ENCODE measurements at regions not wholly inside any gene's neighbourhood (a gene's known extent, or its start where the extent isn't known, plus 50 kb on each side); places are given as distances from the start of the nearest gene placed in this dataset.

GRCh38 chr17:63138713-63139112 is 172.7 kb downstream of the TANC2 start (continued):
- TF ChIP-seq, protein P1, sequence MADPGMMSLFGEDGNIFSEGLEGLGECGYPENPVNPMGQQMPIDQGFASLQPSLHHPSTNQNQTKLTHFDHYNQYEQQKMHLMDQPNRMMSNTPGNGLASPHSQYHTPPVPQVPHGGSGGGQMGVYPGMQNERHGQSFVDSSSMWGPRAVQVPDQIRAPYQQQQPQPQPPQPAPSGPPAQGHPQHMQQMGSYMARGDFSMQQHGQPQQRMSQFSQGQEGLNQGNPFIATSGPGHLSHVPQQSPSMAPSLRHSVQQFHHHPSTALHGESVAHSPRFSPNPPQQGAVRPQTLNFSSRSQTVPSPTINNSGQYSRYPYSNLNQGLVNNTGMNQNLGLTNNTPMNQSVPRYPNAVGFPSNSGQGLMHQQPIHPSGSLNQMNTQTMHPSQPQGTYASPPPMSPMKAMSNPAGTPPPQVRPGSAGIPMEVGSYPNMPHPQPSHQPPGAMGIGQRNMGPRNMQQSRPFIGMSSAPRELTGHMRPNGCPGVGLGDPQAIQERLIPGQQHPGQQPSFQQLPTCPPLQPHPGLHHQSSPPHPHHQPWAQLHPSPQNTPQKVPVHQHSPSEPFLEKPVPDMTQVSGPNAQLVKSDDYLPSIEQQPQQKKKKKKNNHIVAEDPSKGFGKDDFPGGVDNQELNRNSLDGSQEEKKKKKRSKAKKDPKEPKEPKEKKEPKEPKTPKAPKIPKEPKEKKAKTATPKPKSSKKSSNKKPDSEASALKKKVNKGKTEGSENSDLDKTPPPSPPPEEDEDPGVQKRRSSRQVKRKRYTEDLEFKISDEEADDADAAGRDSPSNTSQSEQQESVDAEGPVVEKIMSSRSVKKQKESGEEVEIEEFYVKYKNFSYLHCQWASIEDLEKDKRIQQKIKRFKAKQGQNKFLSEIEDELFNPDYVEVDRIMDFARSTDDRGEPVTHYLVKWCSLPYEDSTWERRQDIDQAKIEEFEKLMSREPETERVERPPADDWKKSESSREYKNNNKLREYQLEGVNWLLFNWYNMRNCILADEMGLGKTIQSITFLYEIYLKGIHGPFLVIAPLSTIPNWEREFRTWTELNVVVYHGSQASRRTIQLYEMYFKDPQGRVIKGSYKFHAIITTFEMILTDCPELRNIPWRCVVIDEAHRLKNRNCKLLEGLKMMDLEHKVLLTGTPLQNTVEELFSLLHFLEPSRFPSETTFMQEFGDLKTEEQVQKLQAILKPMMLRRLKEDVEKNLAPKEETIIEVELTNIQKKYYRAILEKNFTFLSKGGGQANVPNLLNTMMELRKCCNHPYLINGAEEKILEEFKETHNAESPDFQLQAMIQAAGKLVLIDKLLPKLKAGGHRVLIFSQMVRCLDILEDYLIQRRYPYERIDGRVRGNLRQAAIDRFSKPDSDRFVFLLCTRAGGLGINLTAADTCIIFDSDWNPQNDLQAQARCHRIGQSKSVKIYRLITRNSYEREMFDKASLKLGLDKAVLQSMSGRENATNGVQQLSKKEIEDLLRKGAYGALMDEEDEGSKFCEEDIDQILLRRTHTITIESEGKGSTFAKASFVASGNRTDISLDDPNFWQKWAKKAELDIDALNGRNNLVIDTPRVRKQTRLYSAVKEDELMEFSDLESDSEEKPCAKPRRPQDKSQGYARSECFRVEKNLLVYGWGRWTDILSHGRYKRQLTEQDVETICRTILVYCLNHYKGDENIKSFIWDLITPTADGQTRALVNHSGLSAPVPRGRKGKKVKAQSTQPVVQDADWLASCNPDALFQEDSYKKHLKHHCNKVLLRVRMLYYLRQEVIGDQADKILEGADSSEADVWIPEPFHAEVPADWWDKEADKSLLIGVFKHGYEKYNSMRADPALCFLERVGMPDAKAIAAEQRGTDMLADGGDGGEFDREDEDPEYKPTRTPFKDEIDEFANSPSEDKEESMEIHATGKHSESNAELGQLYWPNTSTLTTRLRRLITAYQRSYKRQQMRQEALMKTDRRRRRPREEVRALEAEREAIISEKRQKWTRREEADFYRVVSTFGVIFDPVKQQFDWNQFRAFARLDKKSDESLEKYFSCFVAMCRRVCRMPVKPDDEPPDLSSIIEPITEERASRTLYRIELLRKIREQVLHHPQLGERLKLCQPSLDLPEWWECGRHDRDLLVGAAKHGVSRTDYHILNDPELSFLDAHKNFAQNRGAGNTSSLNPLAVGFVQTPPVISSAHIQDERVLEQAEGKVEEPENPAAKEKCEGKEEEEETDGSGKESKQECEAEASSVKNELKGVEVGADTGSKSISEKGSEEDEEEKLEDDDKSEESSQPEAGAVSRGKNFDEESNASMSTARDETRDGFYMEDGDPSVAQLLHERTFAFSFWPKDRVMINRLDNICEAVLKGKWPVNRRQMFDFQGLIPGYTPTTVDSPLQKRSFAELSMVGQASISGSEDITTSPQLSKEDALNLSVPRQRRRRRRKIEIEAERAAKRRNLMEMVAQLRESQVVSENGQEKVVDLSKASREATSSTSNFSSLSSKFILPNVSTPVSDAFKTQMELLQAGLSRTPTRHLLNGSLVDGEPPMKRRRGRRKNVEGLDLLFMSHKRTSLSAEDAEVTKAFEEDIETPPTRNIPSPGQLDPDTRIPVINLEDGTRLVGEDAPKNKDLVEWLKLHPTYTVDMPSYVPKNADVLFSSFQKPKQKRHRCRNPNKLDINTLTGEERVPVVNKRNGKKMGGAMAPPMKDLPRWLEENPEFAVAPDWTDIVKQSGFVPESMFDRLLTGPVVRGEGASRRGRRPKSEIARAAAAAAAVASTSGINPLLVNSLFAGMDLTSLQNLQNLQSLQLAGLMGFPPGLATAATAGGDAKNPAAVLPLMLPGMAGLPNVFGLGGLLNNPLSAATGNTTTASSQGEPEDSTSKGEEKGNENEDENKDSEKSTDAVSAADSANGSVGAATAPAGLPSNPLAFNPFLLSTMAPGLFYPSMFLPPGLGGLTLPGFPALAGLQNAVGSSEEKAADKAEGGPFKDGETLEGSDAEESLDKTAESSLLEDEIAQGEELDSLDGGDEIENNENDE (IDR thresholded peaks at IDR 0.05; ENCODE audit: low read depth, low read length): no peak
- TF ChIP-seq FOXA1 (IDR thresholded peaks at IDR 0.05; ENCODE audit: borderline replicate concordance): no peak
- TF ChIP-seq, protein P2, sequence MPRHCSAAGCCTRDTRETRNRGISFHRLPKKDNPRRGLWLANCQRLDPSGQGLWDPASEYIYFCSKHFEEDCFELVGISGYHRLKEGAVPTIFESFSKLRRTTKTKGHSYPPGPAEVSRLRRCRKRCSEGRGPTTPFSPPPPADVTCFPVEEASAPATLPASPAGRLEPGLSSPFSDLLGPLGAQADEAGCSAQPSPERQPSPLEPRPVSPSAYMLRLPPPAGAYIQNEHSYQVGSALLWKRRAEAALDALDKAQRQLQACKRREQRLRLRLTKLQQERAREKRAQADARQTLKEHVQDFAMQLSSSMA (CRISPR knock-in tag; IDR thresholded peaks at IDR 0.05): no peak
